VCaP (cell line): ENCODE measurements at regions not wholly inside any gene's neighbourhood (a gene's known extent, or its start where the extent isn't known, plus 50 kb on each side); places are given as distances from the start of the nearest gene placed in this dataset.

Experiments used
- H3K27ac ChIP-seq: fragments of 450-650 bp; 2 replicates; pipeline ENCODE4 v1.5.1; 2017
- TF ChIP-seq, protein P1 (sequence below): fragments of 450-650 bp; conservative IDR thresholded peaks from 2 replicates; pipeline ENCODE4 v1.5.1; 2017; ENCODE audit warnings: mild to moderate bottlenecking, moderate library complexity

DNA sequence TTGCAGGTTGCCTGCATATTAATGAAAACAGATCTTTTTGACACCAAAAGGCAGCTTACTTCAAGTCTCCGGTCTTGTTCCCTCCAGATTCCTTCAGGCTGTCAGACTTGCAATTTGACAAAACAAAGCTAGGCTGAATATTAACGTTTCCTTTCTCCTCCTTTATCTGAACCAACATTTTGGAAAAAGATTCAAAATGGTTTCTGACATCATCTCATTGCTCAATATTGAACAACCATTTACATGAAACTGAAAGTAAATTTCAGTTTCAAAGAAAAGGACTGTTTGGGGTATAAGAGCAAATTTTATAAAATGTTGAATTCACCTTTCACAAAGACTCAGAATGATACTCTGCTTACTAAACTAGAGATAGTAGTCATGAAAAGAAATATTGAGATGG, 521.8 kb downstream of the KCNJ2 start:
- H3K27ac ChIP-seq, result no peak overlapping the region
- TF ChIP-seq, protein P1, sequence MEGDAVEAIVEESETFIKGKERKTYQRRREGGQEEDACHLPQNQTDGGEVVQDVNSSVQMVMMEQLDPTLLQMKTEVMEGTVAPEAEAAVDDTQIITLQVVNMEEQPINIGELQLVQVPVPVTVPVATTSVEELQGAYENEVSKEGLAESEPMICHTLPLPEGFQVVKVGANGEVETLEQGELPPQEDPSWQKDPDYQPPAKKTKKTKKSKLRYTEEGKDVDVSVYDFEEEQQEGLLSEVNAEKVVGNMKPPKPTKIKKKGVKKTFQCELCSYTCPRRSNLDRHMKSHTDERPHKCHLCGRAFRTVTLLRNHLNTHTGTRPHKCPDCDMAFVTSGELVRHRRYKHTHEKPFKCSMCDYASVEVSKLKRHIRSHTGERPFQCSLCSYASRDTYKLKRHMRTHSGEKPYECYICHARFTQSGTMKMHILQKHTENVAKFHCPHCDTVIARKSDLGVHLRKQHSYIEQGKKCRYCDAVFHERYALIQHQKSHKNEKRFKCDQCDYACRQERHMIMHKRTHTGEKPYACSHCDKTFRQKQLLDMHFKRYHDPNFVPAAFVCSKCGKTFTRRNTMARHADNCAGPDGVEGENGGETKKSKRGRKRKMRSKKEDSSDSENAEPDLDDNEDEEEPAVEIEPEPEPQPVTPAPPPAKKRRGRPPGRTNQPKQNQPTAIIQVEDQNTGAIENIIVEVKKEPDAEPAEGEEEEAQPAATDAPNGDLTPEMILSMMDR, result no peak

DNA sequence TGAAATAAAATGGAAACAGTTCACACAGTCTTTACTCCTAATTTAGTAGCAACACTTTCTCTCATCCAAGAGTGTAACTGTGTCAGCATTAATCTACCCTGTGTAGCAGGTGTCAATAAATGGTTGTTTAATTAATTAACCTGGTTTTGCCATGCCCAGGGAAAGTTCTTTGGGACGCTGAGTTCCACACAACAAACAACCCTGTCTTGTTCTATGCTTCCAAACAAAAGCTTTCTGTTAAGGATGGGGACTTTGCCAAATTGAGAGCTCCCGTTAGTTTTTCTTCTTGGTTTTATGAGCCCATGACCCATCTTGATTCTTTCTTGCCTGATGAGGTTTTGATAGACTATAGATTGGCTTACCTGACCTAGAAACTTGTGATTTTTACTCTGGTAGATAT, 530.1 kb downstream of the KCNJ2 start:
- H3K27ac ChIP-seq, result no peak overlapping the region
- TF ChIP-seq, protein P1, result no peak

DNA sequence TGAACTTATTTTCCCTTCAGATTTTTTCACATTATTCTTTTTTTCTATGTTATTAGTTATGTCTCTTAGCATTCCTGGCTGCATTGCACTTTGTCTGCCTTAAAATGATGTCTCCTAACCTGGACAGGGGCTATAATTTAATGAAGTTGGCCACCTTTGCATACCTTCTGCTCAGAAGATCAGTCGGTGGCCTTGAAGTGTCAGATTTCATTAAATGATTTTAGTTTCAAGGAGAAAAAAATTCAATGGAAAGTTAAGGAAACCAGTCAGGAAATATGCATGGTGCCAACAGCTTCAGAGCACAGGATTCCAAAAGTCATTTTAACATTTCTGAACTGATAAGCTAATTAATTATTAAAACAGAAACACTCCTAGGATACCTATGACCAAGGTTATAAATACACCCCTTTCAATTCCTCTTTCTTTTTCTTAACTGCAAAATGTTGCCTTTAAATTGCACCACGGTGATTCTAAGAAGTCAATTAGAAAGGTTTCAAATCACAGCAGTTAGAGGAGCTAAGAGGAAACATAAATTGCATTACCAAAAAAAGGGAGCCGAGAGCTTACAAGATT, 533.4 kb downstream of the KCNJ2 start:
- no peak overlapping the region for H3K27ac ChIP-seq
- TF ChIP-seq, protein P1, result no peak

DNA sequence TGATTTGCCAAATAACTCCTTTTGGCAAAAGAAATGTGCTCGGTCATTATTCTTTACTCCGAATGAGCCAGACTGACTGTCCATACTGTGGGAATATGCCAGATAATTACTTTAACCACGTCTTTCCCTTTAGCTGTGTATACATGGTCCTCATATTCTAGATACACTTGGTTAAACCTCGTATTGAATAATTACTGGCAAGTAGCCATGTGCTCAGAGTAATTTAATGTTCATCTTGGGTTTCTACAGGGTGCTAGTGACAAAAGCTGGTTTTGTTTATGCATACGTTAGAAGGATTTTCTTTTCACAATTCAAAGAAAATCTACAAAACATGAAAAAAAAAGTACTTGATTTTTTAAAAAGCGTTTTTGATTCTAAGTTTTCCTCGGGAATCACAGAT, 540.3 kb downstream of the KCNJ2 start:
- no peak overlapping the region for H3K27ac ChIP-seq
- TF ChIP-seq, protein P1, result no peak

DNA sequence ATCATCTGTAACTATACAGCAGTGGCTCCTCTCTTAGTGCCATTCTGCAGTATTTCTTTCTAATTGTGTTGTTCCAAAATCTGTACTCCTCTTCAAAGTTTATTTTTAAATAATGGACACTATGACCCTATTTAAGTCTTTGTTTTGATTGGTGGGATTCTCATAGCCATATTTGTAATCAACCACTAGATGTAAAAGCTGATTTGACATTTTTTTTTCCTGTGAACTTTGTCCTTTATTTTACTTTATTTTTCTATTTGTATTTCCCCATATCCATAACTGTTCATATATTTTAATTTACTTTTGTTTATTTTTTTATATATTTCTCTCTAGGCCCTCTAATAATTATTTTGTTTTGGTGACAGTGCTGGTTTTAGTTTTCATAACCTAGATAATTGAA, 544.4 kb downstream of the KCNJ2 start:
- no peak overlapping the region for H3K27ac ChIP-seq
- TF ChIP-seq, protein P1, result no peak

DNA sequence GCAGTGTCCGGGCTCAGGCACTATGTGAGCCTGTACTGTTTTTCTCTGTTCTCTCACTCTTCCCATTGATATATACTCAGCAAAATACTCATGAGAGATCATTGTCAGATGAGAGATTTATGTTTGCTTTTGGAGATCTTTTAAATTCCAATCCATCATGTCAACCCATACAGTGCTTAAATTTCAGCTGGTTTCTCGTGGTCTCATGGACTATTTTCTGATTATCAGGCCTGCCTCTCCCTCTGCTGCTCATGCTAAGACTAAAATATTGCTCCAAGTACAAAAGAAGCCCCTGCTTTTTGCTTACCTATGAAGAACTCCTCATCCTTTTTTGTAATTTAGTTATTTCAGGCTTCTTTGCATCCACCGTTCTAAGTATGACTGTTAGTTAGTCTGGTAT, 547.2 kb downstream of the KCNJ2 start:
- no peak overlapping the region for H3K27ac ChIP-seq
- TF ChIP-seq, protein P1, result no peak

DNA sequence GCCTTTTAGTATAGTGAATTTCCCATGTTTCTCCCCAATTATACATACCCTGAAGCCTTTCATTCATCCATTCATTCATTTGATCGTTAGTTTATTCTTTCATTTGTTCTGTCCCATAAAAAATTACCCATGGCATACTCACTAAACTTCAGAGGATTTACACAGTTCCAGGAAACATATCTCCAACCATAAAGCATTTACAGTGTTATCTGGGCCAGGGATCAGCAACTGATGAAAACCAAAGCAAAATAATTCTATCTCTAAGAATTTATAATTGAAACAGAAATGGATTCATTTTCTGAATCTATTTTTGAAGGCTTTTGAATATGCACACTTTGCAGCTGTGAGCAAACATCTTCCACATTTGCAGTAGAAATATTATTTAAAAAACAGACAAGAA, 547.7 kb downstream of the KCNJ2 start:
- no peak overlapping the region for H3K27ac ChIP-seq

More for the DNA sequence above, 547.7 kb downstream of the KCNJ2 start:
- TF ChIP-seq, protein P1, result no peak
